ENCODE measurements at regions not wholly inside any gene's neighbourhood (a gene's known extent, or its start where the extent isn't known, plus 50 kb on each side); places are given as distances from the start of the nearest gene placed in this dataset.

DNA sequence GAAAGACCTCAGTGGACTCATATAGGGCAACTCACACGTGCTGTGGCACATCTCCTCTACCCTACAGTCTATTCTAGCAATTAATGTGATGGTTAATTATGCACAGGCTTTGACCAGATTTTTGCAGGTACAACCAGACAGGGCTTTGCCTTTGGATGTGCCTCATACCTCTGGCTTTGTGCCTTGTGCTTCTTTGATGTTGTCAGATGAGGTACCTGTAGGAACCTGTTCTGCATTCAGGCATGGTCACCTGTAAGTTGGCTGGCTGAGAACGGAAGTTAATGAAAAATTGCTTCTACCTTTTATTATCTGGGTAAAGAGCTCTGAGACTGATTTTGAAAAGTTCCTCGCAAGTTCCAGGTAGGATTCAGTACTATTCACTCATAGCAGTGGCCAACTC, 462.9 kb upstream of the ZFHX3 start:
- no peak for DNase-seq

DNA sequence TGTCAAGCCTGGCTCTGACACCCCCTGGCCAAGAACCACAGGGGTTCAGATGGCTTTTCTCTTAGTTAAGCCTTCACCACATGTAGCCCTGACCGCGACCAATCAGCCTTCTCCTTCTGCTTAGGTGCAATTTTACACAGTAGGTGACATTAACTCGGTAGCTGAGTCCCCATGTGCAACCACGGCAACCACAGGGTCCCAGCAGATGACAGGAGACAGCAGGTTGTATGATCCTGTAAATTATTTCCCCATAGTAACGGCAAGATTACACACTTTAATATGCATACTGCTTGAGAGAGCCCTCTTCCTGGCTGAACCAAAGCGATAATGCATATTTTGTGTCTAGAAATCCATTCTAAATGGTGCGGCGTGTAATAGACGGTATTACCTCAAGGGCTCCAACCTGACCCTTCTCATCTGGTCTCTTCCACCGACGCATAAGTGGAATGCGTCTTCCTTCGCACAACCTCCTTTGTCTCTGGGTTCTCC, 458.7 kb upstream of the ZFHX3 start:
- DNase-seq = no peak

DNA sequence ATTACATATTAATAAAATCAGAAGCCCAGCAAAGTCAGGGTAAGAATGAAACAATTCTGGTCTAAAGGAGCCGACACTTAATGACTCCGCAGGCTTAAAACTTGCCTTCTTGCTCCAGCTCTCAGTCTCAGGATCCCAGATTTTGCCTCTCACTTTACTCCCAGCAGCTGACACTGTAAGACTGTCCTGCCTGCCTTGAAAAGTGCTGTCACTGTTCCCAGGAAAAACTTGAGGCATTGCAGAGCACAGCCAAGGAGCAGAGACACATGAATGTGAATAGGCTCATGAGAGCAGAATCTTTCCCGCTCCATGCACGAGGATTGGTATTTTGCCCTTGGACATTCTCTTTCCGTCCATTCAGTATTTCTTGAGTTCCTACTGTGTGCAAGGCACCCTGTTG, 457.6 kb upstream of the ZFHX3 start:
- no peak for DNase-seq

- DNase-seq = no peak
Measured at GRCh38 chr16:73504591-73505575, 457.0 kb upstream of the ZFHX3 start.

DNA sequence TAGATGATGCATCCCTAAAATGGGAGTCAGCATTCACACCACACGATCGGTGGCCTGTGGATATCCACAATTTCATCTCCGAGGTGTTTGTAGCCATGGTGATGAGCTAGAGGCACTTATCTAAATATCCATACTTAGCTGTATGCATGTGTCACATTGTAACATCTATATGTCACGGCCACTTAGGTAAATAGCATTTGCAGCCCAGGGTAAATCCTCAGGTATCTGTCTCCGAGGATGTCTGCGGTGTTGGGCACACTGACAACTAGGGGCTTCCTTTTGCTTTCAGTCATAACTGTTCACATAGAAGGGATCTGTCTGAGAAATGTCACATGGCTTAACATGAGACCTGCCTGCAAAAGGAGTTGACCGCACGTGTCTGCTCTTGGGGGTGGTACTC, 455.2 kb upstream of the ZFHX3 start:
- DNase-seq = no peak

- no peak for DNase-seq
Measured at GRCh38 chr16:73499276-73499675, 451.3 kb upstream of the ZFHX3 start.

- no peak for DNase-seq
Measured at GRCh38 chr16:73485880-73486279, 438.0 kb upstream of the ZFHX3 start.

DNA sequence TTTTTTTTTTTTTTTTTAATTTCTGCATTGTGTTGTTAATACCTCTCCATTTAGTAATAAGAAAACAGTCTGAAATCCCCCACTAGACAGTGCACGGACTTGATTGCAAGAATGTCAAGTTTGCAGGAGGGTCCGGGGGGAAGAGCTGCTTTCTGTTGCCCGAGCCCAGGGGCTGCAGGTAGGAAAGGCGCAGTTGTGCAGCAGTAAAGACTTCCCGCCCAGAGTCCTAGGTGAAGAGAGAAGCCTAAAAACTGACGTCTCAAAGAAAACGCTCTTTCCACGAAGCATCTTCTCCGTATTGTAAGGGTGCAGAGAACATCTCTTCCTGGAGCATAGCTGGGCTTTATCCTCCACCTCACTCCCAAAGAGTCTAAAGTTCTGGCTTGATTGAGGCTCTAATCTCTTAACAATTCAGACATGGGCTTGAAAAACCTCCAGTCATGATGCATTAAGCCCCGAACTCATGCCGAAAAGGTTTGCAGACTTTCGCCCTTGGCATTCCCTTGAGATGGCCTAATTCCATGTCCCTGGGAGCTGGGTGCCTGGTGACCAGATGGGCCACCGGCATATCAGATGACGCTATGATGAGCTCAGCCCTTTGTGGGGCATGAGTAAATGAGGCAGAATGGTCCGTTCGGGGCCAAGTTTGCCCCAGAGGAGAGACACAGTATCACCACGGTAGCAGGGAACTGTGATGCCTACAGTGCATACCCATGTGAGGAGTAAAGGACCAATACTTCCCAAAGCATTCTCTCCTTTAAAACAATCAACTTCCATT, 436.2 kb upstream of the ZFHX3 start:
- no peak for DNase-seq

- DNase-seq = no peak
Measured at GRCh38 chr16:73483076-73483791, 435.3 kb upstream of the ZFHX3 start.

DNA sequence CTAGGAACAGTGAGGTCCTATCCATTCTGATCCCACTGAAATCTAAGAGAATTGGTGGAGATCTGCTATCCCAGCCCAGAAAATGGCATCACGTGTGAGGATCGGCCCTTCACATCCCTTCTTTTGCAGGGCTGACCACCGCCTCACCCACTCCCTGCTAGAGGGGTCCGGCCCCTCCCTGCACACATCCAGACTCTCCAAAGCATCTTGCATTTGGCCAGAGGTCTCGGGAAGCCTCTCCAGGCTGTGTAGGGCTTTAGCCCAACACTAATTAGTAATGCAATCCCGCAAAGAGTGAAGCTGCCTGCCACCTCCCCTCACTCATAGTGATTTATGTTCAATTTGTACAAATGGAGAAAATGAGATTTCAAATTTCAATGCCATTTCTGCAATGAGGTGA, 434.4 kb upstream of the ZFHX3 start:
- no peak for DNase-seq

DNA sequence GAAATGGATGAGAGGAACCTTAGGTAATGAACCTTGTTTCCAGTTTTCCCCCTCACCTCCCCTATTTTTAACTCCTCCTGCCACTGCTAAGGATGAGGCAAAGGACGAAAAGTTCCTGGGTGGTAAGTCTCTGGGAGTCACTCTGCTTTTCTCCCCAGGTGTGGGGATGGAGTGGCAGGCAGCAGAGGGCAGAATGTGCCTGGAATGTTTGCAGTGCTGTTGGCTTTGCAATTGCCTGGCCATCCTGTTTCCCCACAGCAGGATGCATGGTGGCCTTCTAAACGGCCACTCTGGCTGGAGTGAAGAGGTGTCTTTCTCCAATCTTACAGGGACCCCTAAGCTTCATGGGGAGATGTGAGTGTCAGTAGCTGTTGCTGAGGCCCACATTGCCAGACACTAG, 432.5 kb upstream of the ZFHX3 start:
- no peak for DNase-seq

DNA sequence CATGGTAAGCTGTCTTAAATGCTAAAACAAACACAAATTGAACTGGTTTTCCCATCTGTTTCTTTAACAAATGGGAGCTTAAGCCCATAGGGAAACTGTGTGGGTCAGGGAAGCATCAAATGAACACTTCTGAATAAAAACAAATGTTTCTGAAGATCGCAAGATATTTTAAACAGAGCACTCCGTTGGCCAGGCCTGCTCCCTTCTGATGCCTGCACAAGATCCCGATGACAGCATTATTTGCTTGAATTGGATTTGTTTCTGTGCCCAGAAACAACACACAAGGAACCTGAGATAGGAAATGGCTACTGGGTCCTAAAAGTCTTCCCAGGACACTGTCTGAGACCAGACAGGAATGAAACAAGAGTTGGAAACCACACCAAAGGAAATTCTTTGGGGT, 425.8 kb upstream of the ZFHX3 start:
- DNase-seq = no peak

- no peak for DNase-seq
Measured at GRCh38 chr16:73464834-73465233, 416.9 kb upstream of the ZFHX3 start.

GRCh38 chr16:73459586-73459985, 411.7 kb upstream of the ZFHX3 start:
- DNase-seq = no peak

GRCh38 chr16:73457851-73458250, 409.9 kb upstream of the ZFHX3 start:
- no peak for DNase-seq

- DNase-seq = no peak
Measured at GRCh38 chr16:73448970-73449369, 401.0 kb upstream of the ZFHX3 start.

DNA sequence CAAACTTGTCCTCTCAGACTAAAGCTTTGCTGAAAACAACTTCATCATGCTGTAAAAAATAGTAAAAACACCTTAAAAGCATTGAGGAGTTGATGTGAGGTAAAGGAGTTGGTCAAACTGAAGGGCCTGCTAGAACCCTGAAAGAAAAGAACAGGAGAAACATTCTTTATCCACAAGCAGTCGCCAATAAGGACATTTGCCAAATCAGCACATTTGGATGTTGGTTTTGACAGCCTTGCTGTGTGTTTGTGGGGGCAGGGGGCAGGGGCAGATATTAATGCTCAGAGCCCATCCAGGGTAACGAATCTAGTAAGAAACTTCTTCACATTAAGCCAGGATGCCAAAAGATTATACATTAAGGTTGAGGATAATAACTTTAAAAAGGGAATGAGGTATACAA, 399.9 kb upstream of the ZFHX3 start:
- no peak for DNase-seq

DNA sequence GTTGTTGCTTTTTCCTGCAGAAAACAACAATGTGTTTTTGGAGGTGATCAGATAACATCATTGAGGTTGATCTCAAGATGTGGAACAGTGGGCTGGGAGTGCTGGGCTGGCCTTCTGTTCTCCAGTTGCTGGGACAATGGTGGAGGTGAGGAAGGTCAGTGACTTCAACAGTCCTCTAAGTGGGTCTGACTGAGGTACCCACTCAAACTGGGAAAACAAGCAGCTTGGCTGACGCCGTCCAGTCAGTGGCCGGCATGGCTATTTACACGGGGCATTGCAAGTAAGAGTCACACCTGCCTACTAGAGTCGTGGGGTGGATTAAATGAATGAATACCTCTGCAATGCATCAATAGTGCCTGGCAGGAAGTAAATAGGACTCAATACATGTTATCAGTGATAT, 386.7 kb upstream of the ZFHX3 start:
- no peak for DNase-seq

DNA sequence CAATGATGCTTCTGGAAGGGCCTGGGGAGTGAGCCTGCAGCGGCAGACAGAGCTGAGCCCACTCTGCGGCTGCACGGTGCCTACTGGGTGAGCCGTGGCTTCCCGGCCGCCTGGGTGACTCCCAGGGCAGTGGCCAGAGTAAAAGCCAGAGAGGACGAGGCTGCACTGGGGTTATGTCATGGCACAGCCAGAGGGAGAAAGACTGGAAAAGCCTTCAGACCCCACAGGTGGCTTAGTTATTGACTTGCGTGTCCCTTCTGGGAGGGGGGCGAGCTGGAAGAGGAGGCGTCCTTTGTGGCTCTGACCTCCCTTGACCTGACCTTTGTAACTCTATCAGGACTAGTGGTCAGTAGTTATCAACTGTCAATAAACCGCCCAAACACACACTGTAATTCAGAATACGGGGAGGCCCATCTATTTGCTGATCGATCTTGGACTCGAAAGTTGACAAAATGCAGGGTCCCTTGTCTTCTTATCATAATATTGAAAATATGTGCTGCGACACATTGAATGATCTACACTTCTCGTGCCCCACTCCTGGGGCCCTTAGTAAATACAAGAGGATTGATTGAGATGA, 385.9 kb upstream of the ZFHX3 start:
- no peak for DNase-seq

DNA sequence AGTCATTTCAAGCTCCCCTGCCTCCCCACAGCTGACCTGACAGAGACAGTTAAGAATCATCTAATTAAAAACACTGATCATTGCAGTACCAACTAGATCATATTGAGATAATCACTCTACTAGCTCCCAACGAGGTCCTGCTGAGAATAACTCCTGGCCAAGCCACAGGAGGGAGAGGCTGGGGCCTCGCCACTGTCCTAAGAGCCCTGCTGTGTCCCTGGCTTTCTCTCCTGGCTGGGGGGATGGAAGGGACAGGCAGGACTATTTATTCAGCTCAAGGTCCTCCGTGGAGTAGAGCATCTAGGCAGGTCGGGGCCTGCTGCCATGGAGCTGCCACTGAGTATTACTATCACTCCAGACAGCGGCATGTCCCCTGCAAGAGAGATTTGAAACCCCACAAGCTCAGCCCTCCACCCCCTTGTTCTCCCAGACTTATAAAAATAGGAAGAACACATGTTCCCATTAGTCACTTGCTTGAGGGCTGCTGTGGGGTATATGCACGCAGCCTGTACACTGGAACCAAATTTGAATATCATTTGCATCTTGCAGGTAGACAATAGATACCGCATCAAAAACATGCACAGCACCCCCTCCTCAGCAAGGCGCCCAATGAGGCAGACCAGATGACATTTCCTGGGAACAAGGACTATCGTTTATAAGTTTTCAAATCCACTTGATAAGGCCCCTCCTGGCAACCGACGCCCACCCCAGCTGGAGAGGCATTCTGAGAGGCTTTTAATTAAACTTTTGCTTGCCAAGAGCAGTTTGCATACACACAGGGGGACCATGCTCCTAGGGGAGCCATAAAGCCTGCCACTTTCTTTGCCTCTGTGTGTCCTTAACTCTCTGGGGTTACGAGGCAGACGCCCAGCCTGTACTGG, 385.2 kb upstream of the ZFHX3 start:
- DNase-seq = no peak

- DNase-seq = no peak
Measured at GRCh38 chr16:73430138-73430537, 382.2 kb upstream of the ZFHX3 start.

- DNase-seq = no peak
Measured at GRCh38 chr16:73428121-73428520, 380.2 kb upstream of the ZFHX3 start.
